Lung (tissue), 11 donors: ENCODE measurements at regions not wholly inside any gene's neighbourhood (a gene's known extent, or its start where the extent isn't known, plus 50 kb on each side); places are given as distances from the start of the nearest gene placed in this dataset.

Source experiments
- ATAC-seq: fragments of 200-7000 bp; cut with Tn5 transposase; one replicate; pipeline ENCODE4 v1.9.1; 2020; ENCODE audit warnings: moderate number of reproducible peaks; ENCODE audit not compliant: insufficient read depth, low FRiP score
- DNase-seq, 3 donors: peaks; one replicate each; pipeline ENCODE4 v3.0.0-alpha.2; 2013 to 2017
- H3K27ac ChIP-seq, 2 donors: one replicate each; pipeline ENCODE4 v1.5.1; 2013; ENCODE audit warnings: mild to moderate bottlenecking in 2 of 2, moderate library complexity in 2 of 2, control low read depth in 1 of 2, inconsistent platforms in 1 of 2, low read depth in 1 of 2, low read length in 1 of 2
- H3K27me3 ChIP-seq, 3 donors: one replicate each; pipeline ENCODE4 v1.5.1; 2013; ENCODE audit warnings: low read length in 2 of 3; ENCODE audit not compliant: control insufficient read depth in 3 of 3, insufficient read depth in 3 of 3
- H3K36me3 ChIP-seq, 4 donors: one replicate each; pipeline ENCODE4 v1.5.1; 2013; ENCODE audit warnings: low read length in 4 of 4, mild to moderate bottlenecking in 1 of 4, moderate library complexity in 1 of 4; ENCODE audit not compliant: control insufficient read depth in 4 of 4, insufficient read depth in 4 of 4
- H3K4me1 ChIP-seq, 5 donors: one replicate each; pipeline ENCODE4 v1.5.1; 2013; ENCODE audit warnings: low read length in 5 of 5, mild to moderate bottlenecking in 2 of 5, moderate library complexity in 1 of 5; ENCODE audit not compliant: control insufficient read depth in 5 of 5, insufficient read depth in 5 of 5
- H3K4me3 ChIP-seq: one replicate; pipeline ENCODE4 v1.5.1; 2013; ENCODE audit warnings: mild to moderate bottlenecking, control low read depth, moderate library complexity
- H3K9ac ChIP-seq, 2 donors: one replicate each; pipeline ENCODE4 v1.5.1; 2013; ENCODE audit warnings: low read length in 2 of 2, control low read depth in 1 of 2; ENCODE audit not compliant: insufficient read depth in 1 of 2
- H3K9me3 ChIP-seq, 4 donors: one replicate each; pipeline ENCODE4 v1.5.1; 2013; ENCODE audit warnings: low read length in 3 of 4, mild to moderate bottlenecking in 1 of 4, moderate library complexity in 1 of 4; ENCODE audit not compliant: control insufficient read depth in 4 of 4, insufficient read depth in 3 of 4
- CTCF ChIP-seq: IDR thresholded peaks from 2 replicates; pipeline ENCODE4 v1.5.1; 2012; ENCODE audit warnings: mild to moderate bottlenecking; ENCODE audit errors: control extremely low read depth, extremely low read depth
- WGBS, 2 donors: extraction: QIAGEN DNeasy Blood & Tissue Kit; methylation state at CpG; one replicate each; pipeline ENCODE4 v1.1.7; 2013; 5-methylcytosine and 5-hydroxymethylcytosine counted together
- donor health status: control.
- donor health status: control.
- donor health status: Bipolar disorder and iron deficiency.
- donor health status: healthy.
- donor health status: DM: yes; HTN: yes; CAD: no.

- 76 to 77% methylated on average over 3 of the region's 3 CpGs for WGBS, 2 donors
- no peak for TF ChIP-seq CTCF
Observed at GRCh38 chr13:80203496-80203895, 137.4 kb downstream of the SPRY2 start.

GRCh38 chr13:80201694-80202468 lies 139.0 kb downstream of the SPRY2 start:
- H3K9me3 ChIP-seq = no peaks in the 10 kb centered on the region
- H3K27me3 ChIP-seq = no peaks in the 10 kb centered on the region
- 90% methylated on average over 6 of the region's 6 CpGs for WGBS, 2 donors
- no peak for TF ChIP-seq CTCF
- H3K9ac ChIP-seq = no peak overlapping the region
- ATAC-seq (no peak), DNase-seq (no peak)
- no peak overlapping the region for H3K27ac ChIP-seq
- H3K4me1 ChIP-seq = no peaks in the 10 kb centered on the region
- no peaks in the 10 kb centered on the region for H3K36me3 ChIP-seq
- no peak overlapping the region for H3K4me3 ChIP-seq

More at GRCh38 chr13:80203496-80203895, 137.4 kb downstream of the SPRY2 start:
- no peaks in the 10 kb centered on the region for H3K9me3 ChIP-seq
- H3K36me3 ChIP-seq = no peaks in the 10 kb centered on the region
- ATAC-seq (no peak), DNase-seq (no peak)
- H3K27me3 ChIP-seq = no peaks in the 10 kb centered on the region
- H3K4me1 ChIP-seq = no peaks in the 10 kb centered on the region
- H3K9ac ChIP-seq = no peak overlapping the region
- H3K4me3 ChIP-seq = no peak overlapping the region
- H3K27ac ChIP-seq = no peak overlapping the region

GRCh38 chr13:80199585-80200292 lies 141.2 kb downstream of the SPRY2 start:
- no peaks in the 10 kb centered on the region for H3K4me1 ChIP-seq
- no peak for DNase-seq
- TF ChIP-seq CTCF = no peak
- no peaks in the 10 kb centered on the region for H3K9me3 ChIP-seq
- no peak overlapping the region for H3K27ac ChIP-seq
- no peak for ATAC-seq
- H3K4me3 ChIP-seq = no peak overlapping the region
- no peaks in the 10 kb centered on the region for H3K36me3 ChIP-seq
- 53 to 63% methylated on average over 3 of the region's 3 CpGs for WGBS, 2 donors
- no peaks in the 10 kb centered on the region for H3K27me3 ChIP-seq
- H3K9ac ChIP-seq = no peak overlapping the region
